ENCODE measurements at regions not wholly inside any gene's neighbourhood (a gene's known extent, or its start where the extent isn't known, plus 50 kb on each side); places are given as distances from the start of the nearest gene placed in this dataset.

- DNase-seq (ENCODE audit: low spot score) = no peak
These were observed 102.8 kb upstream of the SMIM23 start for GRCh38 chr5:171682801-171683200.

DNA sequence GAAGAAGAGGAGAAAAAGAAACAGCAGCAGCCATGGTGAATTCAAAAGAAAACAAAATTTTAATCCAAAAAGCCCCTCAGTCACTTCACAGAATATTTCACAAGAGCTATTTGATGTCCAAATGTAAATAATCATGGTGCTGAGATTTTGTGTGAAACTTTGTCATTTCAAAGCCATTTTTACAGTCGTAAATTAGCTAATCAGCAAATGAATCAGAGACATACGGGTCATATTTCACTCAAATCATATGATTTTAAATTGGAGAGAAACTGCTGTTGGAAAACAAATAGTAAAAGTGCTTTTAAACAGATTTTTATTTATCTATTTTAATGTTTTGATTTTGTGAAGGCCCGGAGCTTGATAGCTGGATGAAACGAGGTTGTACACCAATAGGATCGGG, 101.4 kb upstream of the SMIM23 start:
- DNase-seq (ENCODE audit: low spot score) = no peak

GRCh38 chr5:171688696-171689495, 96.7 kb upstream of the SMIM23 start:
- DNase-seq (ENCODE audit: low spot score) = peak; percentile 3

DNA sequence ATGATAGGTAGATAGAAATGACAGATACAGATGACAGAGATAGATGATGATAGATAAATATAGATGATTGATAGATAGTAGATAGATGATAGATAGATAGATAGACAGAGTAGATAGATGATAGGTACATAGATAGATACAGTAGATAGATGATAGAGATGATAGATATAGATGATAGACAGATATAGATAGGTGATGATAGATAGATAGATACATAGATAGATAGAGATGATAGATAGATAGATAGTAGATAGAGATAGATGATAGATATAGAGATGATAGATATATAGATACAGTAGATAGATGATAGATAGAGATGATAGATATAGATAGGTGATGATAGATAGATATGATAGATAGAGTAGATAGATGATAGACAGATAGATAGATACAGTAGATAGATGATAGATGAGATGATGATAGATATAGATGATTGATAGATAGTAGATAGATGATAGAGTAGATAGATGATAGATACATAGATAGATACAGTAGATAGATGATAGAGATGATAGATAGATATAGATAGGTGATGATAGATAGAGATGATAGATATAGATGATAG, 95.7 kb upstream of the SMIM23 start:
- DNase-seq (ENCODE audit: low spot score) = no peak

- DNase-seq (ENCODE audit: low spot score) = no peak
These were observed 93.5 kb upstream of the SMIM23 start for GRCh38 chr5:171692107-171692506.

GRCh38 chr5:171692936-171693335, 92.7 kb upstream of the SMIM23 start:
- DNase-seq (ENCODE audit: low spot score) = no peak

DNA sequence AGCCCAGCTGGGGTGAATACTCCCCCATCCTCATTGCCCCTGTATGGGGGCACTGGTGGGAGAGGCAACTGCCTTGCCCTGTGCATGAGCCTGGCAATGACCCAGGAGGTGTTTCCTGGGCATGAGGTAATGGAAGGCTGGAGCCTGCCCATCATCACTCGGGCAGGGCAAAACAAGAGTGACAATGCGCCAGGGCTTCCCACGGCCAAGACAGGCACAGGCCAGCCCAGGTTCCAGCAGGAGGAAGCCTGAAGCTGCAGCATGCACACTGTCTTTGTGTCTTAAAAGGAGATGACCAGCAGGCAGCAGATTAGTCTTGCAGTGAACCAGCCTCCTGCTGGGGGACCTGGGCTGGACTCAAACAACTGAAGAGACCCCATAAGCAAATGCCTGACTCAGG, 92.2 kb upstream of the SMIM23 start:
- no peak for DNase-seq (ENCODE audit: low spot score)

- no peak for DNase-seq (ENCODE audit: low spot score)
These were observed 89.8 kb upstream of the SMIM23 start for GRCh38 chr5:171695804-171696203.

- DNase-seq (ENCODE audit: low spot score) = no peak
These were observed 88.2 kb upstream of the SMIM23 start for GRCh38 chr5:171697221-171698102.

- DNase-seq (ENCODE audit: low spot score) = no peak
These were observed 85.2 kb upstream of the SMIM23 start for GRCh38 chr5:171700318-171700912.

- DNase-seq (ENCODE audit: low spot score) = no peak
These were observed 84.5 kb upstream of the SMIM23 start for GRCh38 chr5:171701100-171701541.

DNA sequence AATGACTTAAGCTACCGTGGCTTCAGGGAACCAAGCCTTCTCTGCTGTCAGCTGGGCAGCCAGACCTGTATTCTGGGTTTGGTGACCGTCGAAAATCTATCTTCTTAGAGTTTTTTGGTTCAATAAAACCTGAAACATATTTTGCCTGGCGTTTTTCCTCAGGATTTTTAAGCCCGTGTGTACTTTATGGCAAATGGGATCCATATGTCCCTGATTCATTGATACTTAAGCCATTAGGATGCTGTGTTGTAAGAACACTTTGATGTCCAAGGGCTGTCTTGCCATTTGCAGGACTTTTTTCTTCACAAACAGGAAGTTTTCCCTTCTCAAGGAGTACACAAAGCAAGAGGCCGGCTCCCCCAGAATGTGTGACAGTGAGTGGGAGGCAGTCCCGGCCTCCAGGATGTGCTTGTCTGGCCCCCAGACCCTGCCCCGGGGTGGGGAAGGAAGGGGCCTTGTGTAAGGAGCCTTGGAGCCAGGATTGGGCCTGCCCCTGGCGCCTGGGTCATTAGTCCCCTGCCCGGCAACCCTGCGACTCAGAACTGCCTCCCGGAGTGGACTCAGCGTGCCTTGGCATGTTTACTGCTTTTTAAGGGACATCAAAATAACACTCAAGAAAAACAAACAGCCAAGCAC, 83.4 kb upstream of the SMIM23 start:
- no peak for DNase-seq (ENCODE audit: low spot score)

DNA sequence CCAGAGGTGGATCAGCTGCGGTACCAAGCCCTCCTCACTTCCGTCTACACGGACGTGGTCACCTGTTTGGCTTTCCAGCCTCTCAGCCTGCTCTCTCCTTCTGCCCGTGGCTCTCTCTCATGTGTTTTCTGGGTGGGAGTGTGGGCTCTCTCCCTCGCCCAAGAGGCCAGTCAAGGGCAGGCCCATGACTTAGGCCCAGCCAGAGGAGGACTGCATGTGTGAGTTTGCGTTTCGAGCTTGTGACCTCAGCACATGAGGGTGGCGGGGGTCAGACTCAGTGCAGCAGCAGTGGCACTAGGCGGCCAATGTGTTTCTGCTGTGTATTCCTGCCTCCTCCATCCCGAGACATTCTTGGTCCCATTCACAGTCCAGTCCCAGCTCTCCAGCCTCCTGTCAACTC, 82.5 kb upstream of the SMIM23 start:
- no peak for DNase-seq (ENCODE audit: low spot score)

- DNase-seq (ENCODE audit: low spot score) = no peak
These were observed 80.6 kb upstream of the SMIM23 start for GRCh38 chr5:171705036-171705435.

- no peak for DNase-seq (ENCODE audit: low spot score)
These were observed 79.7 kb upstream of the SMIM23 start for GRCh38 chr5:171705830-171706468.

- no peak for DNase-seq (ENCODE audit: low spot score)
These were observed 78.7 kb upstream of the SMIM23 start for GRCh38 chr5:171706736-171707441.

DNA sequence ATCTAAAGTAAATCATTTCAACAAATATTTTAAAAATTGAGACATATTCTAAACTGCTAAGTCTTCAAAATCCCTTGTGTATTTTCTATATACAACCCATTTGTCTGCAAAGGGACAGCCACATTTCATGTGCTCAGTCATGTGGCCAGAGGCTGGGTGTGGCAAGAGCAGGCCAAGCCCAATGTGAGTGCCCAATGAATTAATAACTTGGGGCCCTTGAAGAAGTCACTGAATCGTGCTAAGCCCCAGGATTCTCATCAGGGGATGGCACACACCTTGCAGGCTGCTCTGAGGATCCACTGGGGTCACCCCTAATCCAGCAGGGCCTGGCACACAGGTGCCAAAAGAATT, 78.2 kb upstream of the SMIM23 start:
- no peak for DNase-seq (ENCODE audit: low spot score)

DNA sequence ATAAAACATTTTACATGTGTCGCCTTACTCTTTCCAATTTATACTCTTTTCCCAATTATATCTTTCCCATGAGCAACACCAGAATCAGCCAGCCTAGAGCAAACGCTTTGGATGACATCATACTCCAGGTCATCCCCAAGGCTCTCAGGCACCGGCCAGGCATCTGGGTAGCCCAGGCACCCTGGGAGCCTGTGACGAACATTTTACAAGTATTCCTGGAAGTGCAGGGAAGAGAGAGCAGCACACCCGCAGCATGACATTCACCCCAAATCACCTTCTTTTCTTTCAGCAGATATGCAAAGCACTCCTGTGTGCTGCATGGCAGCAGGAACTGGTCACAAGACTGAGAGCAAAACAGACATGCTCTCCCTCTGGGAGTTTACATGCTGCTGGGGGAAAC, 75.7 kb upstream of the SMIM23 start:
- no peak for DNase-seq (ENCODE audit: low spot score)

GRCh38 chr5:171710451-171711024, 75.1 kb upstream of the SMIM23 start:
- DNase-seq (ENCODE audit: low spot score) = no peak

GRCh38 chr5:171711571-171711970, 74.0 kb upstream of the SMIM23 start:
- DNase-seq (ENCODE audit: low spot score) = no peak

All from HT-29 (cell line).